ENCODE measurements at regions not wholly inside any gene's neighbourhood (a gene's known extent, or its start where the extent isn't known, plus 50 kb on each side); places are given as distances from the start of the nearest gene placed in this dataset.

DNA sequence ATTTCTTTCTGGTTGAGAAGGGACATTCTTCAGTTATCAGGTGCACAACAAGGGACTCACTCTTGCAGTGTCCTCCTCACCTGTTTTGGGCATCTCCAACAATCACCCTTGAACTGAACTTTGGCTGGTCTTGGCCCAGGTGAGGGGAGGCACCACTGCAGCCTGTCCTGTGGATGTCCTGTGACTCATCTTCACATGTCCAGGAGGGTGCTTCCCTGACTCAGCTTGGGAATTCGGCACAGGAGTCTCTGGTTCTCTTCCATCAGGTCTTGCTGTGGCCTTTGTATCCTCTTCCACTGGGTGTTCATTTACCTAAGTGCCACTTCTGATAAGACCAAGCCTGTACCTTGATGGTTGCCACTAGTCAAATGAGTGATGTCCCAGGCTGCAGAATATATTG, 196.7 kb upstream of the MKI67 start:
- TF ChIP-seq CTCF (IDR thresholded peaks at IDR 0.05; ENCODE audit: low read length): no peak
- TF ChIP-seq EZH2 (IDR thresholded peaks at IDR 0.05; ENCODE audit: borderline replicate concordance, low read length): no peak
- H3K36me3 ChIP-seq (ENCODE audit: insufficient read depth, low read length): no peaks in the 10 kb centered on the region
- H3K79me2 ChIP-seq (ENCODE audit: insufficient read depth, low read length): no peaks in the 10 kb centered on the region
- H3K9me2 ChIP-seq (ENCODE audit: low read depth, low read length): no peaks in the 10 kb centered on the region
- no peaks in the 10 kb centered on the region for H3K4me1 ChIP-seq (ENCODE audit: insufficient read depth, low read length, severe bottlenecking)
- no peaks in the 10 kb centered on the region for H4K20me1 ChIP-seq (ENCODE audit: insufficient read depth, low read length)
- no peaks in the 10 kb centered on the region for H3K9me3 ChIP-seq (ENCODE audit: low read length)
- H3F3A ChIP-seq (ENCODE audit: insufficient read depth, low read length): no peaks in the 10 kb centered on the region
- H3K27me3 ChIP-seq (ENCODE audit: insufficient read depth, low read length): no peaks in the 10 kb centered on the region
- H3K4me3 ChIP-seq (ENCODE audit: low read depth, low read length, poor library complexity, severe bottlenecking): no peak overlapping the region
- H3K9ac ChIP-seq (ENCODE audit: low read length): no peak overlapping the region
- no peak overlapping the region for H2AFZ ChIP-seq (ENCODE audit: low read length)
- no peak overlapping the region for H3K4me2 ChIP-seq (ENCODE audit: low read length)
- no peak overlapping the region for H3K27ac ChIP-seq (ENCODE audit: low read depth, low read length, poor library complexity, severe bottlenecking)

DNA sequence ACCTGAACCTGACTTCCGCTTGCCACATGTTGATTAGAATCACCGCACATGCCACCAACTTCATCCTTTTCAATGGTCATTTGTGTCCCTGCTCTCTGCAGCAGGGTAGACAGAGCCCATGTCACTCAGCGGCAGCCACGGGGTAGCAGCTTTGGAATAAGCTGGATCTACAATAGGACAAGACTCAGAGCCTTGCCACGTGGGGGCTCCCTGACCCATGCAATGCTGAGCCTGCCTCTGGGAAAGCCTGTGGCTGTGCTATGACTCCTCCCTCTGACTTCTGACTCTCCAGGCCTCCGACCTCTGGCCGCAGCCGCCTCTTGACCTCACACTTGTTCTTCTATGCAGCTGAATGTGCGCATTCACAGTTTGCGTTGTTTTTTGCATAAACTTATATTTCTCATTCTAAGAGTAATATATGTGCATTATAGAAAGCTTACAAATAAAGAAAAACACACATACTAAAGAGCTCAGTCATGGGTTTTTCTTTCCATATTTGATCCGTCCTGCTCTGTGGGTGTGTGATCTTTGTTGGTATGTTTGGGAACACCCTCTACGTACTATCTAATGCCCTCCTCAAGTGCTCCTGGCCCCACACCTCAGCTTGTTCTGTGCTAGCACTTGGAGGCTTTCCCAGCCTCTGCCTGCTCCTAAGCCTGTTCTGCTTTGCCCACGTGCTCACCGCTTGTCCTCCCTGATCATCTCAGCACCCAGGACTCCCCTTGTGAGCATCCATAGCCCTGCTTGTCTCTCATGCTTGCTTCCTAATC, 198.0 kb upstream of the MKI67 start:
- Histone ChIP-seq H3K9me2 (ENCODE audit: low read depth, low read length) (no peaks in the 10 kb centered on the region), H3K4me2 (ENCODE audit: low read length) (no peak overlapping the region), H4K20me1 (ENCODE audit: insufficient read depth, low read length) (no peaks in the 10 kb centered on the region), H3F3A (ENCODE audit: insufficient read depth, low read length) (no peaks in the 10 kb centered on the region), H3K9ac (ENCODE audit: low read length) (no peak overlapping the region), H3K27ac (ENCODE audit: low read depth, low read length, poor library complexity, severe bottlenecking) (no peak overlapping the region), H2AFZ (ENCODE audit: low read length) (no peak overlapping the region), H3K79me2 (ENCODE audit: insufficient read depth, low read length) (no peaks in the 10 kb centered on the region), H3K27me3 (ENCODE audit: insufficient read depth, low read length) (no peaks in the 10 kb centered on the region), H3K4me3 (ENCODE audit: low read depth, low read length, poor library complexity, severe bottlenecking) (no peak overlapping the region), H3K36me3 (ENCODE audit: insufficient read depth, low read length) (no peaks in the 10 kb centered on the region), H3K9me3 (ENCODE audit: low read length) (no peaks in the 10 kb centered on the region), H3K4me1 (ENCODE audit: insufficient read depth, low read length, severe bottlenecking) (no peaks in the 10 kb centered on the region)
- peak; percentile 17; the same call in 1 of the 2 replicates for TF ChIP-seq CTCF (IDR thresholded peaks at IDR 0.05; ENCODE audit: low read length)
- TF ChIP-seq EZH2 (IDR thresholded peaks at IDR 0.05; ENCODE audit: borderline replicate concordance, low read length): no peak

DNA sequence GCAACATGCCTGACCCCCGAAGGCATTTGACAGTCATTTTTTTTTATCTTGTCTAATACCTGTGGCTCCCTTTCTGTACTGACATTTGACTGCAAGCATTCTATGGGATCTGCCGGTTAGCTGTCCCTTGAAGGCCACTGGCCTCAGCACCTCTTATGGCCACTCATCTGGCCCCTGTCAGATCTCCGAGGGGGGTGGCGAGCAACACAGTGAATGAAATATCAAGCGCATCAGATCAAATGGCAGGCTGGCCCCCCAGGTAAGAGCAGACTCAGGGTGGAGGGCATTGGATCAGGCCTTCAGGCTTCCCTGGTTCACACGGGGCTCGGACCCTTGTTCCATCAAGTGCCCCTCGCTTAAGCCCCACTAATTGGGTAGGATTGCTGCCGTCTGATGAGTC, 199.6 kb upstream of the MKI67 start:
- Histone ChIP-seq H2AFZ (ENCODE audit: low read length) (no peak overlapping the region), H3F3A (ENCODE audit: insufficient read depth, low read length) (no peaks in the 10 kb centered on the region), H4K20me1 (ENCODE audit: insufficient read depth, low read length) (no peaks in the 10 kb centered on the region), H3K27ac (ENCODE audit: low read depth, low read length, poor library complexity, severe bottlenecking) (no peak overlapping the region), H3K9me3 (ENCODE audit: low read length) (no peaks in the 10 kb centered on the region), H3K4me2 (ENCODE audit: low read length) (no peak overlapping the region), H3K36me3 (ENCODE audit: insufficient read depth, low read length) (no peaks in the 10 kb centered on the region), H3K4me3 (ENCODE audit: low read depth, low read length, poor library complexity, severe bottlenecking) (no peak overlapping the region), H3K9me2 (ENCODE audit: low read depth, low read length) (no peaks in the 10 kb centered on the region), H3K4me1 (ENCODE audit: insufficient read depth, low read length, severe bottlenecking) (no peaks in the 10 kb centered on the region), H3K27me3 (ENCODE audit: insufficient read depth, low read length) (no peaks in the 10 kb centered on the region), H3K79me2 (ENCODE audit: insufficient read depth, low read length) (no peaks in the 10 kb centered on the region), H3K9ac (ENCODE audit: low read length) (no peak overlapping the region)
- TF ChIP-seq EZH2 (IDR thresholded peaks at IDR 0.05; ENCODE audit: borderline replicate concordance, low read length): no peak
- no peak for TF ChIP-seq CTCF (IDR thresholded peaks at IDR 0.05; ENCODE audit: low read length)
